WTC11 (cell line): ENCODE measurements at regions not wholly inside any gene's neighbourhood (a gene's known extent, or its start where the extent isn't known, plus 50 kb on each side); places are given as distances from the start of the nearest gene placed in this dataset.

Source experiments
- ATAC-seq: fragments of 200-7000 bp; cut with Tn5 transposase; 2 replicates; pipeline ENCODE4 v1.10.0; 2021; ENCODE audit warnings: mild to moderate bottlenecking, moderate library complexity
- CTCF ChIA-PET: fragments of 300-600 bp; sonication (Branson Sonifier 250); formaldehyde crosslinking; loops from one replicate; lab custom pipeline; 2021; ENCODE audit warnings: antibody characterized with exemption; lab: Charles Lee
- POLR2A ChIA-PET: fragments of 350-600 bp; sonication (Branson Sonifier 250); formaldehyde crosslinking; loops from one replicate; lab custom pipeline; 2021; ENCODE audit warnings: antibody characterized with exemption; lab: Charles Lee
- DNase-seq: peaks from one replicate; pipeline ENCODE4 v3.0.0; 2021; ENCODE audit warnings: low spot score
- H3K27ac Mint-ChIP-seq: 2 replicates; pipeline ENCODE4 v1.8.0; 2021; ENCODE audit warnings: mixed read lengths
- H3K27me3 Mint-ChIP-seq: 2 replicates; pipeline ENCODE4 v1.8.0; 2021; ENCODE audit warnings: low read depth, mild to moderate bottlenecking, moderate library complexity, mixed read lengths
- H3K36me3 Mint-ChIP-seq: 2 replicates; pipeline ENCODE4 v1.8.0; 2021; ENCODE audit warnings: mixed read lengths
- H3K4me1 Mint-ChIP-seq: 2 replicates; pipeline ENCODE4 v1.8.0; 2022; ENCODE audit warnings: mixed read lengths
- H3K4me3 Mint-ChIP-seq: 2 replicates; pipeline ENCODE4 v1.8.0; 2021; ENCODE audit warnings: mild to moderate bottlenecking, moderate library complexity, mixed read lengths
- H3K9me3 Mint-ChIP-seq: 2 replicates; pipeline ENCODE4 v1.8.0; 2021; ENCODE audit warnings: mixed read lengths
- AFF4 ChIP-seq: sonication (generic); formaldehyde crosslinking; IDR thresholded peaks from 2 replicates; pipeline ENCODE4 v1.8.1; 2023; ENCODE audit warnings: mild to moderate bottlenecking, missing genetic modification reagents, borderline replicate concordance
- AR ChIP-seq: fragments of 250-450 bp; sonication (Bioruptor Pico); IDR thresholded peaks from 2 replicates; pipeline ENCODE4 v1.9.0; 2021; ENCODE audit warnings: mild to moderate bottlenecking
- ATF2 ChIP-seq: sonication (generic); formaldehyde crosslinking; IDR thresholded peaks from 2 replicates; pipeline ENCODE4 v1.8.1; 2022; ENCODE audit warnings: low read depth, missing genetic modification reagents, borderline replicate concordance
- CBFB ChIP-seq: sonication (generic); formaldehyde crosslinking; IDR thresholded peaks from 2 replicates; pipeline ENCODE4 v1.8.1; 2022; ENCODE audit warnings: mild to moderate bottlenecking, low read depth, missing genetic modification reagents
- ETV6 ChIP-seq: sonication (generic); formaldehyde crosslinking; IDR thresholded peaks from 2 replicates; pipeline ENCODE4 v1.8.1; 2022; ENCODE audit warnings: mild to moderate bottlenecking, missing genetic modification reagents
- FOXP4 ChIP-seq: sonication (generic); formaldehyde crosslinking; IDR thresholded peaks from 2 replicates; pipeline ENCODE4 v1.8.0; 2022; ENCODE audit warnings: mild to moderate bottlenecking, missing genetic modification reagents
- GRHL2 ChIP-seq: fragments of 250-450 bp; sonication (Bioruptor Pico); IDR thresholded peaks from 2 replicates; pipeline ENCODE4 v1.8.0; 2022; ENCODE audit warnings: mild to moderate bottlenecking, moderate library complexity; ENCODE audit not compliant: insufficient replicate concordance, severe bottlenecking
- MLX ChIP-seq: sonication (generic); formaldehyde crosslinking; IDR thresholded peaks from 2 replicates; pipeline ENCODE4 v1.8.1; 2023; ENCODE audit warnings: mild to moderate bottlenecking, missing genetic modification reagents, moderate library complexity
- SMAD3 ChIP-seq: sonication (generic); formaldehyde crosslinking; IDR thresholded peaks from 2 replicates; pipeline ENCODE4 v1.8.0; 2022; ENCODE audit warnings: missing genetic modification reagents, mild to moderate bottlenecking, borderline replicate concordance
- TCF7 ChIP-seq: sonication (generic); formaldehyde crosslinking; IDR thresholded peaks from 2 replicates; pipeline ENCODE4 v1.8.0; 2022; ENCODE audit warnings: mild to moderate bottlenecking, low read depth, missing genetic modification reagents, moderate library complexity
- TEAD4 ChIP-seq: sonication (generic); formaldehyde crosslinking; IDR thresholded peaks from 2 replicates; pipeline ENCODE4 v1.8.0; 2022; ENCODE audit warnings: mild to moderate bottlenecking, missing genetic modification reagents
- TP53 ChIP-seq: sonication (generic); formaldehyde crosslinking; IDR thresholded peaks from 2 replicates; pipeline ENCODE4 v1.8.1; 2023; ENCODE audit warnings: mild to moderate bottlenecking, missing genetic modification reagents
- ZBTB21 ChIP-seq: sonication (generic); formaldehyde crosslinking; IDR thresholded peaks from 2 replicates; pipeline ENCODE4 v1.8.1; 2023; ENCODE audit warnings: mild to moderate bottlenecking, missing genetic modification reagents, borderline replicate concordance
- ZNF121 ChIP-seq: sonication (generic); formaldehyde crosslinking; IDR thresholded peaks from 2 replicates; pipeline ENCODE4 v1.8.0; 2023; ENCODE audit warnings: missing genetic modification reagents
- ZNF232 ChIP-seq: sonication (generic); formaldehyde crosslinking; IDR thresholded peaks from 2 replicates; pipeline ENCODE4 v1.8.0; 2022; ENCODE audit warnings: mild to moderate bottlenecking, missing genetic modification reagents
- ZNF512 ChIP-seq: sonication (generic); formaldehyde crosslinking; IDR thresholded peaks from 2 replicates; pipeline ENCODE4 v1.8.1; 2022; ENCODE audit warnings: missing genetic modification reagents, borderline replicate concordance
- ZNF671 ChIP-seq: fragments of 250-450 bp; sonication (Bioruptor Pico); IDR thresholded peaks from 2 replicates; pipeline ENCODE4 v1.8.0; 2021; ENCODE audit warnings: mild to moderate bottlenecking
- ZSCAN18 ChIP-seq: fragments of 250-450 bp; sonication (Bioruptor Pico); IDR thresholded peaks from 2 replicates; pipeline ENCODE4 v2.1.2; 2022; ENCODE audit warnings: mild to moderate bottlenecking, moderate library complexity

- H3K4me1 Mint-ChIP-seq: peaks cover 10% of the 10 kb centered on the region
- no peak overlapping the region for H3K4me3 Mint-ChIP-seq
- no peak for DNase-seq
- H3K9me3 Mint-ChIP-seq: no peaks in the 10 kb centered on the region
- TF ChIP-seq AR (CRISPR knock-in tag) (no peak), ZNF512 (CRISPR knock-in tag) (no peak), ZSCAN18 (no peak), GRHL2 (no peak), ATF2 (CRISPR knock-in tag) (no peak), FOXP4 (CRISPR knock-in tag) (no peak), ETV6 (CRISPR knock-in tag) (no peak), ZNF121 (CRISPR knock-in tag) (no peak), TEAD4 (CRISPR knock-in tag) (no peak), CBFB (no peak), TP53 (CRISPR knock-in tag) (no peak), ZNF232 (no peak), SMAD3 (no peak), TCF7 (CRISPR knock-in tag) (no peak), AFF4 (CRISPR knock-in tag) (no peak), ZBTB21 (CRISPR knock-in tag) (no peak), MLX (CRISPR knock-in tag) (no peak), ZNF671 (no peak)
- no peak for ATAC-seq
- ChIA-PET CTCF (no interaction called here), POLR2A (no interaction called here)
- no peaks in the 10 kb centered on the region for H3K36me3 Mint-ChIP-seq
- peaks cover 15% of the 10 kb centered on the region for H3K27me3 Mint-ChIP-seq
- no peak overlapping the region for H3K27ac Mint-ChIP-seq
Measured at GRCh38 chr12:114741940-114742339, 58.0 kb upstream of the TBX3 start.
